IPS-18a (cell line): ENCODE measurements at regions not wholly inside any gene's neighbourhood (a gene's known extent, or its start where the extent isn't known, plus 50 kb on each side); places are given as distances from the start of the nearest gene placed in this dataset.

Experiments used
- H3K27ac ChIP-seq: one replicate; pipeline ENCODE4 v1.5.1; 2013; ENCODE audit warnings: low read length
- H3K27me3 ChIP-seq: one replicate; pipeline ENCODE4 v1.6.1; 2013; ENCODE audit warnings: mild to moderate bottlenecking, low read length; ENCODE audit not compliant: control insufficient read depth, insufficient read depth
- H3K36me3 ChIP-seq: one replicate; pipeline ENCODE4 v1.6.1; 2013; ENCODE audit warnings: low read depth, low read length; ENCODE audit not compliant: control insufficient read depth
- H3K4me1 ChIP-seq: one replicate; pipeline ENCODE4 v1.6.1; 2013; ENCODE audit warnings: low read depth, low read length; ENCODE audit not compliant: control insufficient read depth
- H3K4me3 ChIP-seq: one replicate; pipeline ENCODE4 v1.5.1; 2013; ENCODE audit warnings: low read length
- H3K9ac ChIP-seq: one replicate; pipeline ENCODE4 v1.6.1; 2013; ENCODE audit warnings: mild to moderate bottlenecking, low read length, moderate library complexity
- H3K9me3 ChIP-seq: one replicate; pipeline ENCODE4 v1.6.1; 2013; ENCODE audit warnings: low read depth, low read length; ENCODE audit not compliant: control insufficient read depth

DNA sequence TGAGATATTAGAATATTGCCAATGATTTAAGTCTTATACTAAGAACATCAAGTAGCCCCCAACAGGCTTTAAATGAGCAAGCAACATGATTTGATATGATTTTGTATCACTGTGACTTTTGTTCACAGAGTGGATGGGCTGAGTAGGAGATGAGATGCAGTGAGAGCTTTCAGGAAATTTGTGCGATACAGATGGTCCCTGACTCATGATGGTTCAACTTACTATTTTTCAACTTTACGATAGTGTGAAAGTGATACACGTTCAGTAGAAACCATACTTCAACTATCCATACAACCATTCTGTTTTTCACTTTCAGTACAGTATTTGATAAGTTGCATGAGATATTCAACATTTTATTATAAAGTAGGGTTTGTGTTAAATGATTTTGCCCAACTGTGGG is 78.7 kb upstream of the NWD2 start:
- no peak overlapping the region for H3K9ac ChIP-seq
- H3K27ac ChIP-seq: no peak overlapping the region
- H3K4me3 ChIP-seq: no peak overlapping the region
- H3K9me3 ChIP-seq: no peaks in the 10 kb centered on the region
- no peaks in the 10 kb centered on the region for H3K4me1 ChIP-seq
- no peaks in the 10 kb centered on the region for H3K36me3 ChIP-seq
- H3K27me3 ChIP-seq: no peaks in the 10 kb centered on the region

DNA sequence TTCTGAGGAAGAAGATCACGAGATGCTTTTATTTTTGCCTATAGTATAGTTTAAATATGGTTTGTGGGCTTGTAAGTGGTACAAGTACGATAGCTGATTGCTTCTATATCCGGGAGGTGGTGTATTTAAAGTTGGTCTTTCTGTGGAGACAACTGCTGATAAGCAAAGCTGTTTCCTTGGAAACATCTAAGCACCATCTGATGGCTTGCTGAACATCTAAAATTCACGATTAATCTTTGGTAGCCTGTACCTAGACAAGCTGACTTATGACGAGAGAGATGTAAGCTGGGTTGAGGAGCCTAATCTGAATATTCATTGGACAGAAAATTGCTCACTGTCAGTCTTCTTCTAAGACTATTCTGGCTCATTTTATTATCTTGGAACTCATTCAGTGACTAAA is 74.6 kb upstream of the NWD2 start:
- H3K27me3 ChIP-seq: no peaks in the 10 kb centered on the region
- no peaks in the 10 kb centered on the region for H3K9me3 ChIP-seq
- no peak overlapping the region for H3K4me3 ChIP-seq
- no peak overlapping the region for H3K9ac ChIP-seq
- H3K27ac ChIP-seq: no peak overlapping the region
- H3K36me3 ChIP-seq: no peaks in the 10 kb centered on the region
- no peaks in the 10 kb centered on the region for H3K4me1 ChIP-seq

DNA sequence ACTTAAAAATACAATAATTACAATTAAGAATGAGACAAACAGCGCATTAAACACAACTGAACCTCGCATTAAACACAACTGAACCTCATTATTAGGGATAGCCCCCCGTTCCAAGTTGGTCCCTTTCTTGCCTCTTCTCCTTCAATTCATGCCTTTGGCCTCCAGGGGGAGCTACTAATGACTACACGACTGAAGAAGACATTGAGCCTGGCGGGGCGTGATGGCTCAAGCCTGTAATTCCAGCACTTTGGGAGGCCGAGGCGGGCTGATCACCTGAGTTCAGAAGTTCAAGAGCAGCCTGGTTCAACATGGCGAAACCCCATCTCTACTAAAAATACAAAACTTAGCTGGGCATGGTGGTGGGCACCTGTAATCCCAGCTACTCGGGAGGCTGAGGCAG is 56.4 kb upstream of the NWD2 start:
- Histone ChIP-seq H3K27me3 (no peaks in the 10 kb centered on the region), H3K9me3 (no peaks in the 10 kb centered on the region)

More for the DNA sequence above, 56.4 kb upstream of the NWD2 start:
- Histone ChIP-seq H3K4me1 (no peaks in the 10 kb centered on the region), H3K9ac (no peak overlapping the region), H3K36me3 (no peaks in the 10 kb centered on the region), H3K27ac (no peak overlapping the region), H3K4me3 (no peak overlapping the region)
